HCT116 (cell line): ENCODE measurements at regions not wholly inside any gene's neighbourhood (a gene's known extent, or its start where the extent isn't known, plus 50 kb on each side); places are given as distances from the start of the nearest gene placed in this dataset.

Source experiments
- ATAC-seq: fragments of 200-7000 bp; cut with Tn5 transposase; 2 replicates; pipeline ENCODE4 v1.9.1; 2020; ENCODE audit warnings: mild to moderate bottlenecking, moderate library complexity
- BruUV-seq: library from RNA; stranded (reverse); fragments of 400-500 nt; replicated peaks from 2 replicates; lab custom pipeline; 2021; lab: Mats Ljungman, UMichigan
- CTCF ChIA-PET: fragments of 300-600 bp; sonication (Branson Sonifier 250); formaldehyde crosslinking; loops from one replicate; lab custom pipeline; 2021; ENCODE audit warnings: antibody characterized with exemption; lab: Charles Lee
- POLR2A ChIA-PET: fragments of 300-600, 350-600 bp; sonication (Branson Sonifier 250); formaldehyde crosslinking; loops from one replicate; lab custom pipeline; 2021; ENCODE audit warnings: antibody characterized with exemption; lab: Charles Lee
- RAD21 ChIA-PET, 2 experiments: fragments of 300-600 bp; sonication (Branson Sonifier 250); formaldehyde crosslinking; loops; one replicate each; lab custom pipeline; 2023; ENCODE audit warnings: low total read pairs in 2 of 2; ENCODE audit not compliant: uncharacterized antibody in 2 of 2, unreplicated experiment in 2 of 2, low non-redundant PET in 1 of 2; lab: Charles Lee
- DNase-seq: peaks from one replicate; pipeline ENCODE4 v3.0.0-alpha.2; 2010; ENCODE audit warnings: low read depth, low spot score
- H2AFZ ChIP-seq: fragments of 200-600 bp; shearing (Covaris generic), sonication (generic); 2 replicates; pipeline ENCODE4 v1.6.1; 2017; ENCODE audit warnings: low read depth, mixed run types, mixed read lengths, antibody characterized with exemption, low read length; ENCODE audit not compliant: poor library complexity, severe bottlenecking
- H3K27ac ChIP-seq: 2 replicates; pipeline ENCODE4 v1.5.1; 2012; ENCODE audit warnings: low read depth, low read length
- H3K27me3 ChIP-seq: fragments of 200-600 bp; sonication (generic); 2 replicates; pipeline ENCODE4 v1.6.1; 2016; ENCODE audit warnings: mixed run types, low read length, mixed read lengths; ENCODE audit not compliant: insufficient read depth
- H3K36me3 ChIP-seq, 2 experiments: fragments of 200-500 bp in 1 of 2; fragments of 200-600 bp in 1 of 2; sonication (Bioruptor generic) in 1 of 2; sonication (generic) in 1 of 2; 2 replicates each; pipeline versions ENCODE4 v1.5.1 to v1.6.1; 2014 to 2016; ENCODE audit warnings: low read length in 2 of 2, inconsistent platforms in 1 of 2, mixed read lengths in 1 of 2, mixed run types in 1 of 2; ENCODE audit not compliant: insufficient read depth in 2 of 2, control insufficient read depth in 1 of 2
- H3K4me1 ChIP-seq, 2 experiments: fragments of 200-600 bp in 1 of 2; sonication (generic) in 1 of 2; 2 replicates each; pipeline versions ENCODE4 v1.5.1 to v1.6.1; 2012 to 2017; ENCODE audit warnings: low read length in 2 of 2, inconsistent platforms in 1 of 2, mild to moderate bottlenecking in 1 of 2, mixed read lengths in 1 of 2, mixed run types in 1 of 2, moderate library complexity in 1 of 2; ENCODE audit not compliant: insufficient read depth in 2 of 2, control insufficient read depth in 1 of 2
- H3K4me2 ChIP-seq: fragments of 200-600 bp; sonication (generic); 2 replicates; pipeline ENCODE4 v1.6.1; 2017; ENCODE audit warnings: mixed run types, low read length, mixed read lengths
- H3K4me3 ChIP-seq, 2 experiments: fragments of 200-600 bp in 1 of 2; sonication (generic) in 1 of 2; replicated peaks in 1 of 2; 2 replicates each; pipeline ENCODE4 v1.5.1; 2011 to 2016; ENCODE audit warnings: low read length in 2 of 2, control low read depth in 1 of 2, low read depth in 1 of 2, mild to moderate bottlenecking in 1 of 2, mixed read lengths in 1 of 2, mixed run types in 1 of 2
- H3K79me2 ChIP-seq: fragments of 200-600 bp; sonication (generic); 2 replicates; pipeline ENCODE4 v1.6.1; 2017; ENCODE audit warnings: mild to moderate bottlenecking, mixed run types, low read length, moderate library complexity, mixed read lengths; ENCODE audit not compliant: insufficient read depth
- H3K9ac ChIP-seq: fragments of 200-600 bp; sonication (generic); 2 replicates; pipeline ENCODE4 v1.6.1; 2016; ENCODE audit warnings: low read length, mixed read lengths
- H3K9me2 ChIP-seq: fragments of 200-600 bp; sonication (generic), shearing (Covaris generic); 2 replicates; pipeline ENCODE4 v1.6.1; 2017; ENCODE audit warnings: mixed run types, mild to moderate bottlenecking, moderate library complexity; ENCODE audit not compliant: insufficient read depth
- H3K9me3 ChIP-seq, 2 experiments: fragments of 200-500 bp in 1 of 2; fragments of 200-600 bp in 1 of 2; sonication (Bioruptor generic) in 1 of 2; sonication (generic) in 1 of 2; 2 replicates each; pipeline ENCODE4 v1.6.1; 2014 to 2017; ENCODE audit warnings: low read length in 2 of 2, mixed read lengths in 2 of 2, inconsistent platforms in 1 of 2, low read depth in 1 of 2, mild to moderate bottlenecking in 1 of 2, mixed run types in 1 of 2, moderate library complexity in 1 of 2; ENCODE audit not compliant: control insufficient read depth in 1 of 2, insufficient read depth in 1 of 2
- H4K20me1 ChIP-seq: fragments of 200-600 bp; sonication (generic), shearing (Covaris generic); 2 replicates; pipeline ENCODE4 v1.6.1; 2017; ENCODE audit warnings: mixed run types, mild to moderate bottlenecking, moderate library complexity; ENCODE audit not compliant: insufficient read depth
- CBX3 ChIP-seq: IDR thresholded peaks from 2 replicates; pipeline ENCODE4 v1.6.1; 2012; ENCODE audit warnings: low read depth
- CEBPB ChIP-seq: IDR thresholded peaks from 2 replicates; pipeline ENCODE4 v1.6.1; 2012; ENCODE audit warnings: low read depth
- CTCF ChIP-seq, 3 experiments: fragments of 200-600 bp in 1 of 3; sonication (generic) in 1 of 3; IDR thresholded peaks in 2 of 3; conservative IDR thresholded peaks in 1 of 3; 2 replicates each; pipeline ENCODE4 v1.5.1; 2012 to 2017; ENCODE audit warnings: low read depth in 2 of 3, low read length in 2 of 3, antibody characterized with exemption in 1 of 3, borderline replicate concordance in 1 of 3, control low read depth in 1 of 3, mild to moderate bottlenecking in 1 of 3, mixed read lengths in 1 of 3, mixed run types in 1 of 3, moderate library complexity in 1 of 3; ENCODE audit not compliant: insufficient read depth in 1 of 3
- EGR1 ChIP-seq: IDR thresholded peaks from 2 replicates; pipeline ENCODE4 v1.6.1; 2012; ENCODE audit warnings: low read depth
- ELF1 ChIP-seq: IDR thresholded peaks from 2 replicates; pipeline ENCODE4 v1.6.1; 2012; ENCODE audit warnings: low read depth, borderline replicate concordance
- EZH2 ChIP-seq: fragments of 200-600 bp; sonication (generic); IDR thresholded peaks from 2 replicates; pipeline ENCODE4 v1.6.1; 2017; ENCODE audit warnings: antibody characterized with exemption, mixed run types
- EZH2phosphoT487 ChIP-seq: fragments of 200-600 bp; IDR thresholded peaks from 2 replicates; pipeline ENCODE4 v1.6.1; 2018; ENCODE audit warnings: antibody characterized with exemption, borderline replicate concordance
- FOSL1 ChIP-seq: IDR thresholded peaks from 2 replicates; pipeline ENCODE4 v1.6.1; 2012; ENCODE audit warnings: low read depth
- POLR2A ChIP-seq: IDR thresholded peaks from 2 replicates; pipeline ENCODE4 v1.7.0; 2011; ENCODE audit warnings: borderline replicate concordance; ENCODE audit not compliant: insufficient read depth, insufficient read length; ENCODE audit errors: extremely low read depth
- REST ChIP-seq: IDR thresholded peaks from 2 replicates; pipeline ENCODE4 v1.6.1; 2012; ENCODE audit warnings: low read depth
- SIN3A ChIP-seq: IDR thresholded peaks from 2 replicates; pipeline ENCODE4 v1.6.1; 2012; ENCODE audit warnings: low read depth
- SRF ChIP-seq: IDR thresholded peaks from 2 replicates; pipeline ENCODE4 v1.6.1; 2012; ENCODE audit warnings: low read depth
- TCF7L2 ChIP-seq: IDR thresholded peaks from 2 replicates; pipeline ENCODE4 v1.7.0; 2011; ENCODE audit warnings: borderline replicate concordance, inconsistent platforms; ENCODE audit not compliant: insufficient read depth, insufficient read length; ENCODE audit errors: extremely low read depth
- ZFX ChIP-seq: fragments of 450-650 bp; IDR thresholded peaks from 2 replicates; pipeline ENCODE4 v1.6.1; 2017
- ZNF274 ChIP-seq: fragments of 200-500 bp; sonication (Bioruptor generic); IDR thresholded peaks from 2 replicates; pipeline ENCODE4 v1.6.1; 2014; ENCODE audit warnings: mild to moderate bottlenecking, low read depth, low read length, inconsistent platforms
- intact Hi-C: fragments of 100-400 bp; cut with micrococcal nuclease; formaldehyde crosslinking; loops from 2 replicates; pipeline ENCODE4 v1.10.0; 2022

DNA sequence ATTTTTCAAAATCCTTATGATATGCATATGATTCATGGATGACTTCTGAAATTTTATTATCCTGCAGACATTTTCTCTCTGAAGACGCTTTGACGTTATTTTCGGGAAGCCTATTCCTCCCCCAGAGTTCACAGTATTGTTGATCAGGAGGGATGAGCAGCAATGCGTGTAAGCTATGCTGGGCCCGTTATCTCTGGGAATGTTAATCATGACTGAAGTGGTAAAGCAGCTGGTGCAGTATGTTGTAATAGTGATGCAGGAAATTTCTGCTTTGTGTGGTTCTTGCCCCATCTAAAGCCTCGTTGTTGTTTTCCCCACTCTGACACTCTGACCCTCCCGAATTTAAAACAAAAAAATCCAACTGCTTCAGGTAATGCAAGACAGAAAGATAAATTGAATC is 1797.8 kb upstream of the WWC1 start:
- Histone ChIP-seq H2AFZ (no peak overlapping the region), H3K9ac (no peak overlapping the region), H3K4me3 (no peak overlapping the region), H3K27ac (no peak overlapping the region), H3K27me3 (no peaks in the 10 kb centered on the region), H3K79me2 (no peaks in the 10 kb centered on the region), H4K20me1 (no peaks in the 10 kb centered on the region), H3K4me2 (no peak overlapping the region), H3K4me1 (no peaks in the 10 kb centered on the region), H3K9me3 (peaks cover 3 to 9% of the 10 kb centered on the region in 2 experiments; a peak in 2 of 4 replicates), H3K36me3 (no peaks in the 10 kb centered on the region), H3K9me2 (no peaks in the 10 kb centered on the region)
- intact Hi-C loops, result no loop called here
- TF ChIP-seq SRF, result no peak
- TF ChIP-seq EZH2, result no peak
- TF ChIP-seq TCF7L2, result no peak
- TF ChIP-seq ZFX, result no peak
- no peak for TF ChIP-seq SIN3A
- no peak for TF ChIP-seq CTCF (IDR thresholded peaks at IDR 0.05 in 2 of 3, conservative IDR thresholded peaks at IDR 0.05 in 1 of 3; ENCODE audit: borderline replicate concordance in 1 of 3, insufficient read depth in 1 of 3, low read depth in 2 of 3, low read length in 2 of 3)
- TF ChIP-seq EGR1, result no peak
- ChIA-PET RAD21 (no interaction called here), CTCF (no interaction called here), POLR2A (no interaction called here)
- no TSS peak for BruUV-seq
- ATAC-seq (no peak), DNase-seq (no peak)

- ChIA-PET CTCF (no interaction called here), POLR2A (no interaction called here), RAD21 (no interaction called here)
- Histone ChIP-seq H3K27me3 (no peaks in the 10 kb centered on the region), H3K4me2 (no peak overlapping the region), H3K9ac (no peak overlapping the region), H3K9me3 (peaks cover 3 to 18% of the 10 kb centered on the region in 2 experiments; a peak in 2 of 4 replicates), H3K9me2 (no peaks in the 10 kb centered on the region), H3K79me2 (no peaks in the 10 kb centered on the region), H3K4me1 (no peaks in the 10 kb centered on the region), H2AFZ (no peak overlapping the region), H3K4me3 (no peak overlapping the region), H3K27ac (no peak overlapping the region), H3K36me3 (no peaks in the 10 kb centered on the region), H4K20me1 (no peaks in the 10 kb centered on the region)
- no peak for DNase-seq
- intact Hi-C loops, result no loop called here
- BruUV-seq, result no TSS peak
- ATAC-seq, result no peak
- TF ChIP-seq CBX3 (no peak), POLR2A (no peak), SRF (no peak), TCF7L2 (no peak), SIN3A (no peak), REST (no peak), EZH2phosphoT487 (no peak), CEBPB (no peak), ZFX (no peak), ELF1 (no peak), ZNF274 (no peak), EGR1 (no peak), FOSL1 (no peak), EZH2 (no peak)
Observed at GRCh38 chr5:166497496-166498104, 1793.8 kb upstream of the WWC1 start.
